BE2C (cell line): ENCODE measurements at regions not wholly inside any gene's neighbourhood (a gene's known extent, or its start where the extent isn't known, plus 50 kb on each side); places are given as distances from the start of the nearest gene placed in this dataset.

Source experiments
- DNase-seq: peaks from one replicate; pipeline ENCODE4 v3.0.0-alpha.2; 2020
- H3K27me3 ChIP-seq: fragments of 250-450 bp; sonication (Bioruptor Pico); 2 replicates; pipeline ENCODE4 v1.5.1; 2020; ENCODE audit warnings: mild to moderate bottlenecking
- H3K36me3 ChIP-seq: fragments of 250-450 bp; sonication (Bioruptor Pico); 2 replicates; pipeline ENCODE4 v1.5.1; 2020; ENCODE audit warnings: mild to moderate bottlenecking
- H3K4me1 ChIP-seq: fragments of 250-450 bp; sonication (Bioruptor Pico); 2 replicates; pipeline ENCODE4 v1.5.1; 2020
- H3K4me3 ChIP-seq: 2 replicates; pipeline ENCODE4 v1.5.1; 2011; ENCODE audit warnings: low read depth, low read length
- H3K9me3 ChIP-seq: fragments of 250-450 bp; sonication (Bioruptor Pico); 2 replicates; pipeline ENCODE4 v1.5.1; 2020
- CTCF ChIP-seq: IDR thresholded peaks from 2 replicates; pipeline ENCODE4 v1.5.1; 2012; ENCODE audit warnings: mild to moderate bottlenecking, low read depth, low read length

- H3K4me1 ChIP-seq, result no peaks in the 10 kb centered on the region
- no peaks in the 10 kb centered on the region for H3K36me3 ChIP-seq
- TF ChIP-seq CTCF, result no peak
- no peak for DNase-seq
- H3K27me3 ChIP-seq, result no peaks in the 10 kb centered on the region
- H3K4me3 ChIP-seq, result no peak overlapping the region
- no peaks in the 10 kb centered on the region for H3K9me3 ChIP-seq
Measured at GRCh38 chr21:38741950-38742256, 63.8 kb upstream of the ETS2 start.

GRCh38 chr21:38742580-38743260 lies 63.0 kb upstream of the ETS2 start:
- no peaks in the 10 kb centered on the region for H3K9me3 ChIP-seq
- no peak for TF ChIP-seq CTCF
- DNase-seq, result no peak
- no peaks in the 10 kb centered on the region for H3K36me3 ChIP-seq
- no peaks in the 10 kb centered on the region for H3K4me1 ChIP-seq
- H3K4me3 ChIP-seq, result no peak overlapping the region
- H3K27me3 ChIP-seq, result no peaks in the 10 kb centered on the region

GRCh38 chr21:38743772-38744529 lies 61.8 kb upstream of the ETS2 start:
- H3K4me1 ChIP-seq, result no peaks in the 10 kb centered on the region
- H3K27me3 ChIP-seq, result no peaks in the 10 kb centered on the region
- DNase-seq, result no peak
- no peaks in the 10 kb centered on the region for H3K9me3 ChIP-seq
- H3K4me3 ChIP-seq, result no peak overlapping the region
- no peaks in the 10 kb centered on the region for H3K36me3 ChIP-seq
- no peak for TF ChIP-seq CTCF

GRCh38 chr21:38744861-38745260 lies 60.9 kb upstream of the ETS2 start:
- H3K27me3 ChIP-seq, result no peaks in the 10 kb centered on the region
- no peak for DNase-seq
- TF ChIP-seq CTCF, result no peak
- H3K9me3 ChIP-seq, result no peaks in the 10 kb centered on the region
- no peak overlapping the region for H3K4me3 ChIP-seq
- no peaks in the 10 kb centered on the region for H3K4me1 ChIP-seq
- H3K36me3 ChIP-seq, result no peaks in the 10 kb centered on the region

GRCh38 chr21:38747810-38748209 lies 57.9 kb upstream of the ETS2 start:
- no peak overlapping the region for H3K4me3 ChIP-seq
- no peaks in the 10 kb centered on the region for H3K27me3 ChIP-seq
- no peaks in the 10 kb centered on the region for H3K4me1 ChIP-seq
- no peaks in the 10 kb centered on the region for H3K36me3 ChIP-seq
- no peak for DNase-seq
- H3K9me3 ChIP-seq, result no peaks in the 10 kb centered on the region
- no peak for TF ChIP-seq CTCF

GRCh38 chr21:38751379-38752050 lies 54.2 kb upstream of the ETS2 start:
- TF ChIP-seq CTCF, result no peak
- Histone ChIP-seq H3K9me3 (no peaks in the 10 kb centered on the region), H3K4me1 (no peaks in the 10 kb centered on the region), H3K36me3 (no peaks in the 10 kb centered on the region), H3K27me3 (no peaks in the 10 kb centered on the region), H3K4me3 (no peak overlapping the region)
- DNase-seq, result no peak
